Neural progenitor cell (in vitro differentiated cells): ENCODE measurements at regions not wholly inside any gene's neighbourhood (a gene's known extent, or its start where the extent isn't known, plus 50 kb on each side); places are given as distances from the start of the nearest gene placed in this dataset.

Experiments
- CTCF ChIP-seq: fragments of 200-600 bp; sonication (generic); IDR thresholded peaks from 2 replicates; pipeline ENCODE4 v1.5.1; 2017; ENCODE audit warnings: antibody characterized with exemption, mild to moderate bottlenecking
- EZH2 ChIP-seq: fragments of 200-600 bp; sonication (generic); IDR thresholded peaks from 2 replicates; pipeline ENCODE4 v1.6.1; 2017; ENCODE audit warnings: antibody characterized with exemption, mild to moderate bottlenecking, moderate library complexity
- EZH2phosphoT487 ChIP-seq: fragments of 200-600 bp; sonication (generic); IDR thresholded peaks from 2 replicates; pipeline ENCODE4 v1.6.1; 2017; ENCODE audit warnings: antibody characterized with exemption

GRCh38 chr10:23891301-23891700, 317.6 kb upstream of the KIAA1217 start:
- no peak for TF ChIP-seq CTCF
- no peak for TF ChIP-seq EZH2
- no peak for TF ChIP-seq EZH2phosphoT487
